ENCODE measurements at regions not wholly inside any gene's neighbourhood (a gene's known extent, or its start where the extent isn't known, plus 50 kb on each side); places are given as distances from the start of the nearest gene placed in this dataset.

DNA sequence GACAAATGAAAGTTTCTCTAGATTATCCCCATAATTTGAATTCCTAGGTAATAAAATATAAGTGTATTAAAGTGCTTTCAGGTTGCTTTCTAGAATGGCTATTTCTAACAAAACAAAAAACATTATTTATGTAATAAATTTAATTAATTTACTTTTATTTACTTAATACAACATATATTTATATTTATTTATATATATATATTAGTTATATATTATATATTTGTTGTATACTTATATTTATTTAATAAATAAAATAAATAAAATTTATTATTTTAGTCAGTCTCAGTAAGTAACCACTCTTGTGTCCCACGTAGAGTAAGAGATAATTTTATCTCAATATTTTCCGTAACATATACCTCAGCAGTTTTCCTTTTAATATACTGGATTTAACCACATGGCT, 1031.6 kb upstream of the CNTN5 start:
- ATAC-seq (no peak), FAIRE-seq (no peak), DNase-seq (ENCODE audit: extremely low read depth in 1 of 4, low spot score in 3 of 4) (no peak)
- BruUV-seq (replicated peaks): no TSS peak
- Histone ChIP-seq H2AFZ (ENCODE audit: low read depth, low read length) (0 out of 2 replicates have a peak overlapping the region, but pooled peaks have one; percentile 38), H3K4me2 (ENCODE audit: insufficient read depth, low read length) (no peak overlapping the region), H3K9ac (ENCODE audit: insufficient read depth in 1 of 2, low read depth in 2 of 2, low read length in 2 of 2) (no peak overlapping the region), H3K4me3 (no peak overlapping the region), H3K27ac (ENCODE audit: extremely low read depth, low read depth, low read length) (no peak overlapping the region), H3K79me2 (ENCODE audit: control insufficient read depth, insufficient read depth, low read length) (no peaks in the 10 kb centered on the region), H3K27me3 (ENCODE audit: control insufficient read depth in 2 of 2, insufficient read depth in 2 of 2, low read length in 2 of 2) (no peaks in the 10 kb centered on the region), H3K9me3 (replicated peaks; ENCODE audit: control insufficient read depth, insufficient read depth, low read depth, low read length) (peaks cover 8% of the 10 kb centered on the region), H3K4me1 (replicated peaks in 1 of 2; ENCODE audit: control insufficient read depth in 2 of 2, insufficient read depth in 2 of 2, low read length in 2 of 2) (peaks cover 0 to 6% of the 10 kb centered on the region in 2 experiments; a peak in 2 of 5 replicates), H4K20me1 (replicated peaks; ENCODE audit: control insufficient read depth, insufficient read depth, low read length) (no peaks in the 10 kb centered on the region), H3K36me3 (ENCODE audit: control insufficient read depth, insufficient read depth, low read length) (no peaks in the 10 kb centered on the region; the same call in 2 of the 3 replicates), H3K9me1 (ENCODE audit: control insufficient read depth, insufficient read depth, low read length) (no peaks in the 10 kb centered on the region)
- no peak for TF ChIP-seq SPI1 (IDR thresholded peaks at IDR 0.05; ENCODE audit: borderline replicate concordance, low read depth, low read length)
- no peak for TF ChIP-seq FUS (optimal IDR thresholded peaks at IDR 0.05; ENCODE audit: low read depth, low read length)
- CTCF ChIA-PET (ENCODE audit: low intra/inter-chr PET ratio): no interaction called here
- WGBS (ENCODE audit: insufficient coverage, low coverage, missing lambda C conversion rate): 93% methylated on average over 2 of the region's 2 CpGs
- intact Hi-C loops (cut with micrococcal nuclease): no loop called here
- POLR2A ChIA-PET: no interaction called here
- in situ Hi-C loops (cut with MboI): no loop called here

- Histone ChIP-seq H3K79me2 (ENCODE audit: control insufficient read depth, insufficient read depth, low read length) (no peaks in the 10 kb centered on the region), H2AFZ (ENCODE audit: low read depth, low read length) (peak overlapping the region; percentile 82), H3K4me3 (no peak overlapping the region), H3K9ac (ENCODE audit: insufficient read depth in 1 of 2, low read depth in 2 of 2, low read length in 2 of 2) (no peak overlapping the region), H3K27ac (ENCODE audit: extremely low read depth, low read depth, low read length) (peak overlapping the region; percentile 43; the same call in 1 of the 3 replicates), H4K20me1 (replicated peaks; ENCODE audit: control insufficient read depth, insufficient read depth, low read length) (no peaks in the 10 kb centered on the region), H3K9me3 (replicated peaks; ENCODE audit: control insufficient read depth, insufficient read depth, low read depth, low read length) (peaks cover 13% of the 10 kb centered on the region), H3K4me2 (ENCODE audit: insufficient read depth, low read length) (no peak overlapping the region), H3K4me1 (replicated peaks in 1 of 2; ENCODE audit: control insufficient read depth in 2 of 2, insufficient read depth in 2 of 2, low read length in 2 of 2) (peaks cover 0 to 6% of the 10 kb centered on the region in 2 experiments; a peak in 2 of 5 replicates), H3K27me3 (ENCODE audit: control insufficient read depth in 2 of 2, insufficient read depth in 2 of 2, low read length in 2 of 2) (no peaks in the 10 kb centered on the region), H3K36me3 (ENCODE audit: control insufficient read depth, insufficient read depth, low read length) (no peaks in the 10 kb centered on the region; the same call in 2 of the 3 replicates), H3K9me1 (ENCODE audit: control insufficient read depth, insufficient read depth, low read length) (no peaks in the 10 kb centered on the region)
- POLR2A ChIA-PET: no interaction called here
- in situ Hi-C loops (cut with MboI): no loop called here
- ATAC-seq (peak; percentile 65), FAIRE-seq (no peak), DNase-seq (ENCODE audit: extremely low read depth in 1 of 4, low spot score in 3 of 4) (no peak)
- BruUV-seq (replicated peaks): no TSS peak
- TF ChIP-seq ZNF436 (CRISPR knock-in tag; IDR thresholded peaks at IDR 0.05): no peak
- TF ChIP-seq TEAD4 (IDR thresholded peaks at IDR 0.05; ENCODE audit: low read length): no peak
- no peak for TF ChIP-seq TEAD4 (CRISPR knock-in tag; IDR thresholded peaks at IDR 0.05; ENCODE audit: borderline replicate concordance)
- TF ChIP-seq ZNF165 (CRISPR knock-in tag; IDR thresholded peaks at IDR 0.05; ENCODE audit: borderline replicate concordance): no peak
- TF ChIP-seq CSDE1 (IDR thresholded peaks at IDR 0.05): no peak
- TF ChIP-seq VEZF1 (CRISPR knock-in tag; IDR thresholded peaks at IDR 0.05): no peak
- 24% methylated on average over 4 of the region's 4 CpGs for WGBS (ENCODE audit: insufficient coverage, low coverage, missing lambda C conversion rate)
- intact Hi-C loops (cut with micrococcal nuclease): no loop called here
- CTCF ChIA-PET (ENCODE audit: low intra/inter-chr PET ratio): no interaction called here
Measured at GRCh38 chr11:97990162-97990920, 1030.4 kb upstream of the CNTN5 start.

All from K562 (cell line).